DMS 273 (cell line): ENCODE measurements at regions not wholly inside any gene's neighbourhood (a gene's known extent, or its start where the extent isn't known, plus 50 kb on each side); places are given as distances from the start of the nearest gene placed in this dataset.
"Not testable (repeated sequence)": the region's sequence is repeated elsewhere in the genome, so short reads cannot be mapped to it uniquely, and the experiment has no call there.

Experiments
- DNase-seq: peaks from one replicate; lab custom pipeline; 2025; ENCODE audit not compliant: unreplicated experiment; lab: John Stamatoyannopoulos, UW

- no peak for DNase-seq
Measured at GRCh38 chr2:224121406-224122067, 82.5 kb upstream of the SERPINE2 start.

GRCh38 chr2:224120986-224121385 lies 81.9 kb upstream of the SERPINE2 start:
- no peak for DNase-seq

DNA sequence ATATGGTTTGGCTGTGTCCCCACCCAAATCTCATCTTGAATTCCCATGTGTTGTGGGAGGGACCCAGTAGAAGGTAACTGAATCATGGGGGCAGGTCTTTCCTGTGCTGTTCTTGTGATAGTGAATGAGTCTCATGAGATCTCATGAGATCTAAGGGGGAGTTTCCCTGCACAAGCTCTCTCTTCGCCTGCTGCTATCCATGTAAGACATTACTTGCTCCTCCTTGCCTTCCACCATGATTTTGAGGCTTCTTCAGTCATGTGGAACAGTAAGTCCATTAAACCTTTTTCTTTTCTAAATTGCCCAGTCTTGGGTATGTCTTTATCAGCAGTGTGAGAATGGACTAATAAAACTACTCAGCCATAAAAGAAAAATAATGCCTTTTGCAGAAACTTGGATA lies 80.8 kb upstream of the SERPINE2 start:
- DNase-seq, result not testable (repeated sequence)

DNA sequence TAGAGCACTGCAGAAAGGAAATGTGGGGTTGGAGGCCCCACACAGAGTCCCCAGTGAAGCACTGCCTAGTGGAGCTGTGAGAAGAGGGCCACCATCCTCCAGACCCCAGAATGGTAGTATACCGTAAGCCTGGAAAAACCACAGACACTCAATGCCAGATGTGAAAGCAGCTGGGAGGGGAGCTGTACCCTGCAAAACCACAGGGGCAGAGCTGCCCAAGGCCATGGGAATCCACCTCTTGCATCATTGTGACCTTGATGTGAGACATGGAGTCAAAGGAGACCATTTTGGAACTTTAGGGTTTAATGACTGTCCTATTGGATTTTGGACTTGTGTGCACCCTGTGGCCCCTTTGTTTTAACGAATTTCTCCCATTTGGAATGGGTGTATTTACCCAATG lies 75.3 kb upstream of the SERPINE2 start:
- DNase-seq, result no peak

- DNase-seq, result not testable (repeated sequence)
Measured at GRCh38 chr2:224113930-224114329, 74.8 kb upstream of the SERPINE2 start.

DNA sequence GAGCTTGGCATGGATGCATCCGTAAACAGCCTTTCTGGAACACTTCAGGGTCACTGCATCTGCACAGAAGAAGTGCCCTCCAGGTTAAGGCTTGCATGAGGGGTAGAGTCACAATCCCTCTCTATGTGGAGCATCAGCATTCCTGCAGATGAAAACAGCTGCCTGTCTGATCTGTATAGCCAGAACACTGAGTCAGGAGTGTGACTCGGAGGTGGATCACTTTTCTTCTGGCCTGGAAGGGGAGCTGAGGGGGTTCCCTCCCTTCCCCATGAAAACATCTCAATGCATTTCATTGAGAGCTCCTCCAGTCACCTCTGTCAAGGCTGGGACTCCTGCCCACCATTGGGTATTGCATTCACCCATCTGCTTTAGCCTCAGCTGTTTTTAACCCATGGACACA lies 72.5 kb upstream of the SERPINE2 start:
- no peak for DNase-seq

- DNase-seq, result no peak
Measured at GRCh38 chr2:224110811-224111210, 71.7 kb upstream of the SERPINE2 start.

DNA sequence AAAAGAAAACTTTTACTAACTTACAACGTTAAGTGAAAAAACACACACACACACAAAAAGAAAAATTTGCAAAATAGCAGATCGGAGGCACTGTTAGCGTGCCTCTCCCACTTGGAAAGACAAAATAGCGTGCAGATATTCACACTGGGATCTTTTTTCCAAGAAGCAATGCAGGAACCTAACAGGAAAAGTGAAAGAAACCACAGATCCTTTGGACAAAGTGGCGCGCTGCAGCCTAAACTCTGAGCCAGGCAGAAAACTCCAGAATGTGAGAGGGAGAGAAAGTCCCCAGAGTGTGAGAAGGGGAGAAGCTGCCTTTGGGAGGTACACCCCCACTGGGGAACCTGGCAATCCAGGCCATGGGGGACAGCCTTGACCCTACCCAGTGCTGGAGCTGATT lies 70.7 kb upstream of the SERPINE2 start:
- no peak for DNase-seq

- no peak for DNase-seq
Measured at GRCh38 chr2:224106794-224107193, 67.7 kb upstream of the SERPINE2 start.

DNA sequence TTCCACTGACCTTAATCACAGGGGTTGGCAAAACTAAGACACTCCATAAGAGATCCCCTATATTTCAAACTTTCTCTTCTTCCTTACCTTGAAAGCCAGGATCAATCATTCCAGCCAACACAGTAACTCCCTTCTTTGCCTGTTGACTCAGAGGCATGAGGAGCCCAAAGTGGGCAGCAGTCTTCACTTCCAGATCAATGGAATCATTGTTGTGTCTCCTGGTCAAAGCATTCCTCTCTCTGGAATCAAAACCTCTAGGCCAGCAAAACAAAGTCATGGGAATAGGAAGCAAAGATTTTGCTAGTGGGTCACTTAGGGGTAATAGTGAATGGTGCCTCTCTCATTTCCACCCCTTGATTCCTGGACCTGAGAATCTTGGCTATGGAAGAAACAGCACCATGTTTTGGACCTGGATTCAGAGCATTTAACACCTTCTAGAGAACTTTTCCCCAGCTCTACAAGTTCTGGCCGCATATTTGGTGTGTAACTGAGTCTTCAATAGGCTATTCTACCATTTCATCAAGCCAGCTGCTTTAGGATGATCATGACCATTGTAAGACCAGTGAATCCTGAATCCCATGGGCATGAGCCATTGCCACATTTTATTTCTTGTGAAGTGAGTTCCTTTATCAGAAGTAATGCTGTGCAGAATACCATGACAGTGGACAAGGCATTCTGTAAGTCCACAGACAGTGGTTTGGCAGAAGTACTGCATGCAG lies 65.7 kb upstream of the SERPINE2 start:
- DNase-seq, result no peak

GRCh38 chr2:224103651-224104050 lies 64.6 kb upstream of the SERPINE2 start:
- no peak for DNase-seq

GRCh38 chr2:224102991-224103390 lies 63.9 kb upstream of the SERPINE2 start:
- no peak for DNase-seq

GRCh38 chr2:224101820-224102630 lies 62.9 kb upstream of the SERPINE2 start:
- DNase-seq, result no peak

DNA sequence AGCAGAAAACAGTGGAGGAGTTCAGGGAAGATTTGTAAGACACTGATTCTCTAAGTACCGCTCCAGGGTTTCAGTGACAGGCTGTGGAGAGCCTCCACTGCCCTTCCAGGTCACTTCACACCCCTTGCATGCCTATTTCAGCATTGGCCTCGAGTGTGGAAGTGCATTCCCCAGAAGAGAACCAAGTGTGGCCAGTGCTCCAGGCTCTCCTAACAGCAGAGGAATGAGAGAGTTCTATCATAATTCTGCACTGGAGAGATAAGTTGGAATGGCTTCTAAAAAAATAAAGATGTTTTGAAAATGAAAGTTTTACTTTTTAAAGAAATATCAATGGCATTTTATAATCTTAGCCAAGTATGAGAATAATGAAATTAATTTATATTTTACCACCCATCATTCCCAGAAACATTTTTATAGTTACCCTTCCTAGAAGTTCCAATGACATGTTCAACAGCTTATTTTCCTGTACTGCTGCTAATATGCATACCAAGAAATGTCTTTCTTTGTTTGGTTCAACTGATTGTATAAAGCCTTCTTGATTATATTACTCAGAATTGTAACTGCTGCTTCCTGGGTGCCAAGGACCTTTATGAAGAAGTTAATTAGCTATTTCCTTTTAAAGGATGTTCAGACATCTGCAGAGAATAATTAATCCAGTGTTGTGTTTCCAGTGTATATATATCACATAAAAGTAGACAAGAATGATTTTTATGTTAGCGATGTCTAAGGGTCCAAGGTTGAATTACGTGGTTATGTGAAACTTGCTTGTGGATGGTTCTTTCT lies 61.0 kb upstream of the SERPINE2 start:
- no peak for DNase-seq

GRCh38 chr2:224098481-224099230 lies 59.6 kb upstream of the SERPINE2 start:
- no peak for DNase-seq

- DNase-seq, result no peak
Measured at GRCh38 chr2:224094413-224094812, 55.3 kb upstream of the SERPINE2 start.

DNA sequence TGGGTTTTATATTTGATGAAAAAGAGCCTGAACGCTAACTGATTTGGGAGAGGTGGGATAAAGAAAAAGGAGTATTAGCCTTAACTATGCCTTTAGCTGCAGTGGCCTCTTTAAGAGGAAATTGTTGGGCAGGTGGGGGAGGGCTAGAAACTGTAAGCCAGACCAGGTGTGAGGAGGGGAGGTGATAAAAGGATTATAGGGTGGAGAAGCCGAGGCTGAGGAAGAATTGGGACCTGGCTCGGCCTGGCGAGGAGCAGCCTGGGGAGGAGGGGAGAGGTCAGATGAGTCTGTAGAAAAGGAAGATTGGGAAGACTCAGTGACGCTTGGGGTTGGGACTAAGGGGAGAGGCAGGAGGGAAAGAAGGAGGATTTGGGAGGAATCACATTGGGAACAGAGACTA lies 52.6 kb upstream of the SERPINE2 start:
- not testable (repeated sequence) for DNase-seq

DNA sequence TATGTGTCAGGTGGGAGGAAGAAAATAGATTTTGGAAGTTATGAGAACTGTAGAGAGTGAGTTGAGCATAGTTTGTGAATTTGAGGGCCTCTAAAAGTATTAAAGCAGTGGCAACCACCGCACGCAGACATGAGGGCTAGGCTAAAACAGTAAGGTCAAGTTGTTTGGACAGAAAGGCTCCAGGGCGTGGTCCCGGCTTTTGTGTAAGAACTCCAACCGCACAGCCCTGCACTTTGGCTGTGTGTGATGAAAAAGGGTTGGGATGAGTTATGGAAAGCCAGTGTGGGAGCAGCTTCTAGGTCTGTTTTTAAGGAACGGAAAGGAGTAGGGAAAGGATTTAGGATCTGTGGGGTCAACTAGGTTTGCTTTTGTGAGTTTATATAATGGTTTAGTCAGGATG lies 50.5 kb upstream of the SERPINE2 start:
- not testable (repeated sequence) for DNase-seq
